ENCODE measurements at regions not wholly inside any gene's neighbourhood (a gene's known extent, or its start where the extent isn't known, plus 50 kb on each side); places are given as distances from the start of the nearest gene placed in this dataset.

GRCh38 chr6:14585689-14586088 is 468.1 kb downstream of the CD83 start:
- Mint-ChIP-seq H3K27me3 (peaks cover 10% of the 10 kb centered on the region), H3K27ac (no peak overlapping the region), H3K4me1 (ENCODE audit: low read depth) (peaks cover 7% of the 10 kb centered on the region), H3K4me3 (ENCODE audit: low read depth) (no peak overlapping the region), H3K9me3 (ENCODE audit: low read depth) (no peaks in the 10 kb centered on the region), H3K36me3 (ENCODE audit: insufficient read depth) (no peaks in the 10 kb centered on the region)
- DNase-seq (ENCODE audit: low spot score, unreplicated experiment) = no peak
- TF ChIP-seq CTCF (IDR thresholded peaks at IDR 0.05; ENCODE audit: unreplicated experiment) = no peak

GRCh38 chr6:14589175-14589574 is 471.6 kb downstream of the CD83 start:
- H3K27me3 Mint-ChIP-seq = peaks cover 13% of the 10 kb centered on the region
- no peaks in the 10 kb centered on the region for H3K9me3 Mint-ChIP-seq (ENCODE audit: low read depth)
- no peak overlapping the region for H3K27ac Mint-ChIP-seq
- H3K4me3 Mint-ChIP-seq (ENCODE audit: low read depth) = no peak overlapping the region
- peaks cover 7% of the 10 kb centered on the region for H3K4me1 Mint-ChIP-seq (ENCODE audit: low read depth)
- no peaks in the 10 kb centered on the region for H3K36me3 Mint-ChIP-seq (ENCODE audit: insufficient read depth)
- DNase-seq (ENCODE audit: low spot score, unreplicated experiment) = no peak
- TF ChIP-seq CTCF (IDR thresholded peaks at IDR 0.05; ENCODE audit: unreplicated experiment) = no peak

DNA sequence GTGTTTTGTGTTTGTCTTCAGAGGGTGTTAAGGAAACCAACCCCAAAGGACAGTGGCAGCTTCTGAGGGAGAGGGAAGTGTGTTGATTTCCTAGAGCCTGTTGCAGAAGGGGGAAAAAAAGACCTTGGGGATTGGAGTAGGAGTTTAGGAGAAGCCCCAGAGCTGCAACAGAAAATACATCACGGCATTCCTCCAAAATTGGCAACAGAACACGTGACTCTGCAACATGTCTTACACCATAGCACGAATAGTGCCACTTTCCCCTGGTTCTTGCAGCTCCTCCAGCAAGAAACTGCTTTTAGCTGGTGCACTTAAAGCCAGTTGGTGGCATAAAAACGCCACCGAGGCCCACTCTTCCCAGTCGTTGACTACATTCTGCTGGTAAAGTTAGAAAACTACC is 473.0 kb downstream of the CD83 start:
- Mint-ChIP-seq H3K27me3 (peaks cover 13% of the 10 kb centered on the region), H3K36me3 (ENCODE audit: insufficient read depth) (no peaks in the 10 kb centered on the region), H3K27ac (no peak overlapping the region), H3K9me3 (ENCODE audit: low read depth) (no peaks in the 10 kb centered on the region), H3K4me1 (ENCODE audit: low read depth) (peaks cover 7% of the 10 kb centered on the region), H3K4me3 (ENCODE audit: low read depth) (no peak overlapping the region)
- no peak for TF ChIP-seq CTCF (IDR thresholded peaks at IDR 0.05; ENCODE audit: unreplicated experiment)
- no peak for DNase-seq (ENCODE audit: low spot score, unreplicated experiment)

- no peak for TF ChIP-seq CTCF (IDR thresholded peaks at IDR 0.05; ENCODE audit: unreplicated experiment)
- H3K27ac Mint-ChIP-seq = no peak overlapping the region
- H3K4me1 Mint-ChIP-seq (ENCODE audit: low read depth) = no peaks in the 10 kb centered on the region
- H3K9me3 Mint-ChIP-seq (ENCODE audit: low read depth) = no peaks in the 10 kb centered on the region
- DNase-seq (ENCODE audit: low spot score, unreplicated experiment) = no peak
- no peak overlapping the region for H3K4me3 Mint-ChIP-seq (ENCODE audit: low read depth)
- no peaks in the 10 kb centered on the region for H3K36me3 Mint-ChIP-seq (ENCODE audit: insufficient read depth)
- H3K27me3 Mint-ChIP-seq = peaks cover 13% of the 10 kb centered on the region
Measured at GRCh38 chr6:14591998-14592397, 474.4 kb downstream of the CD83 start.

GRCh38 chr6:14593286-14593685 is 475.7 kb downstream of the CD83 start:
- no peak for DNase-seq (ENCODE audit: low spot score, unreplicated experiment)
- no peak for TF ChIP-seq CTCF (IDR thresholded peaks at IDR 0.05; ENCODE audit: unreplicated experiment)
- no peak overlapping the region for H3K4me3 Mint-ChIP-seq (ENCODE audit: low read depth)
- H3K27ac Mint-ChIP-seq = no peak overlapping the region
- H3K9me3 Mint-ChIP-seq (ENCODE audit: low read depth) = no peaks in the 10 kb centered on the region
- H3K36me3 Mint-ChIP-seq (ENCODE audit: insufficient read depth) = no peaks in the 10 kb centered on the region
- H3K27me3 Mint-ChIP-seq = peaks cover 13% of the 10 kb centered on the region
- no peaks in the 10 kb centered on the region for H3K4me1 Mint-ChIP-seq (ENCODE audit: low read depth)

All from progenitor cell of endocrine pancreas (in vitro differentiated cells).